ENCODE measurements at regions not wholly inside any gene's neighbourhood (a gene's known extent, or its start where the extent isn't known, plus 50 kb on each side); places are given as distances from the start of the nearest gene placed in this dataset.
A peak's percentile ranks its signal among the peaks of the same experiment; 100 is the strongest.

GRCh38 chr20:52534616-52535015, 343.0 kb upstream of the ZFP64 start:
- peaks cover 3% of the 10 kb centered on the region for H3K4me1 Mint-ChIP-seq
- peaks cover 3% of the 10 kb centered on the region for H3K9me3 Mint-ChIP-seq
- H3K27me3 Mint-ChIP-seq: peaks cover 2% of the 10 kb centered on the region
- H3K27ac Mint-ChIP-seq: no peak overlapping the region
- DNase-seq (ENCODE audit: low spot score in 2 of 2) (no peak), ATAC-seq (ENCODE audit: low read depth) (no peak)
- H3K36me3 Mint-ChIP-seq: no peaks in the 10 kb centered on the region
- H3K4me3 Mint-ChIP-seq: no peak overlapping the region

GRCh38 chr20:52533401-52533800, 341.8 kb upstream of the ZFP64 start:
- peaks cover 3% of the 10 kb centered on the region for H3K9me3 Mint-ChIP-seq
- no peak overlapping the region for H3K4me3 Mint-ChIP-seq
- DNase-seq (ENCODE audit: low spot score in 2 of 2) (no peak), ATAC-seq (ENCODE audit: low read depth) (no peak)
- H3K36me3 Mint-ChIP-seq: no peaks in the 10 kb centered on the region
- no peak overlapping the region for H3K27ac Mint-ChIP-seq
- peaks cover 2% of the 10 kb centered on the region for H3K27me3 Mint-ChIP-seq
- H3K4me1 Mint-ChIP-seq: peaks cover 3% of the 10 kb centered on the region

GRCh38 chr20:52532674-52533073, 341.1 kb upstream of the ZFP64 start:
- peaks cover 3% of the 10 kb centered on the region for H3K9me3 Mint-ChIP-seq
- H3K4me3 Mint-ChIP-seq: no peak overlapping the region
- peak; percentile 80 for ATAC-seq (ENCODE audit: low read depth)
- no peak overlapping the region for H3K27ac Mint-ChIP-seq
- H3K4me1 Mint-ChIP-seq: peaks cover 3% of the 10 kb centered on the region
- H3K27me3 Mint-ChIP-seq: peaks cover 2% of the 10 kb centered on the region
- no peak for DNase-seq (ENCODE audit: low spot score in 2 of 2)
- no peaks in the 10 kb centered on the region for H3K36me3 Mint-ChIP-seq

- peaks cover 3% of the 10 kb centered on the region for H3K4me1 Mint-ChIP-seq
- H3K4me3 Mint-ChIP-seq: no peak overlapping the region
- H3K36me3 Mint-ChIP-seq: no peaks in the 10 kb centered on the region
- H3K27ac Mint-ChIP-seq: no peak overlapping the region
- H3K9me3 Mint-ChIP-seq: peaks cover 3% of the 10 kb centered on the region
- peaks cover 2% of the 10 kb centered on the region for H3K27me3 Mint-ChIP-seq
- DNase-seq (ENCODE audit: low spot score in 2 of 2) (no peak), ATAC-seq (ENCODE audit: low read depth) (no peak)
Measured at GRCh38 chr20:52530571-52530970, 339.0 kb upstream of the ZFP64 start.

GRCh38 chr20:52529826-52530225, 338.2 kb upstream of the ZFP64 start:
- DNase-seq (ENCODE audit: low spot score in 2 of 2) (no peak), ATAC-seq (ENCODE audit: low read depth) (no peak)
- Mint-ChIP-seq H3K27me3 (peaks cover 2% of the 10 kb centered on the region), H3K4me1 (peaks cover 3% of the 10 kb centered on the region), H3K36me3 (no peaks in the 10 kb centered on the region), H3K27ac (no peak overlapping the region), H3K4me3 (no peak overlapping the region), H3K9me3 (peaks cover 3% of the 10 kb centered on the region)

GRCh38 chr20:52524861-52525260, 333.3 kb upstream of the ZFP64 start:
- Mint-ChIP-seq H3K27ac (no peak overlapping the region), H3K4me1 (no peaks in the 10 kb centered on the region), H3K4me3 (no peak overlapping the region), H3K36me3 (no peaks in the 10 kb centered on the region), H3K27me3 (no peaks in the 10 kb centered on the region), H3K9me3 (no peaks in the 10 kb centered on the region)
- DNase-seq (ENCODE audit: low spot score in 2 of 2): no peak
- no peak for ATAC-seq (ENCODE audit: low read depth)

GRCh38 chr20:52518735-52519134, 327.2 kb upstream of the ZFP64 start:
- Mint-ChIP-seq H3K4me1 (no peaks in the 10 kb centered on the region), H3K36me3 (no peaks in the 10 kb centered on the region), H3K4me3 (no peak overlapping the region), H3K9me3 (peaks cover 7% of the 10 kb centered on the region), H3K27me3 (peaks cover 3% of the 10 kb centered on the region), H3K27ac (no peak overlapping the region)
- ATAC-seq (ENCODE audit: low read depth) (no peak), DNase-seq (ENCODE audit: low spot score in 2 of 2) (no peak)

GRCh38 chr20:52515877-52516276, 324.3 kb upstream of the ZFP64 start:
- H3K4me3 Mint-ChIP-seq: no peak overlapping the region
- H3K4me1 Mint-ChIP-seq: no peaks in the 10 kb centered on the region
- DNase-seq (ENCODE audit: low spot score in 2 of 2): no peak
- H3K9me3 Mint-ChIP-seq: peaks cover 7% of the 10 kb centered on the region
- no peaks in the 10 kb centered on the region for H3K36me3 Mint-ChIP-seq
- H3K27me3 Mint-ChIP-seq: peaks cover 3% of the 10 kb centered on the region
- H3K27ac Mint-ChIP-seq: no peak overlapping the region
- no peak for ATAC-seq (ENCODE audit: low read depth)

GRCh38 chr20:52500157-52500556, 308.6 kb upstream of the ZFP64 start:
- Mint-ChIP-seq H3K27ac (no peak overlapping the region), H3K4me1 (no peaks in the 10 kb centered on the region), H3K9me3 (peaks cover 6% of the 10 kb centered on the region), H3K36me3 (no peaks in the 10 kb centered on the region), H3K4me3 (no peak overlapping the region), H3K27me3 (peaks cover 1% of the 10 kb centered on the region)
- ATAC-seq (ENCODE audit: low read depth) (no peak), DNase-seq (ENCODE audit: low spot score in 2 of 2) (no peak)

- no peaks in the 10 kb centered on the region for H3K4me1 Mint-ChIP-seq
- H3K27ac Mint-ChIP-seq: no peak overlapping the region
- DNase-seq (ENCODE audit: low spot score in 2 of 2): no peak
- no peaks in the 10 kb centered on the region for H3K36me3 Mint-ChIP-seq
- no peak for ATAC-seq (ENCODE audit: low read depth)
- peaks cover 1% of the 10 kb centered on the region for H3K27me3 Mint-ChIP-seq
- no peak overlapping the region for H3K4me3 Mint-ChIP-seq
- H3K9me3 Mint-ChIP-seq: peaks cover 3% of the 10 kb centered on the region
Measured at GRCh38 chr20:52497731-52498130, 306.2 kb upstream of the ZFP64 start.

- peaks cover 5% of the 10 kb centered on the region for H3K9me3 Mint-ChIP-seq
- H3K4me1 Mint-ChIP-seq: no peaks in the 10 kb centered on the region
- DNase-seq (ENCODE audit: low spot score in 2 of 2) (no peak), ATAC-seq (ENCODE audit: low read depth) (no peak)
- no peak overlapping the region for H3K27ac Mint-ChIP-seq
- H3K4me3 Mint-ChIP-seq: no peak overlapping the region
- H3K36me3 Mint-ChIP-seq: no peaks in the 10 kb centered on the region
- peaks cover 3% of the 10 kb centered on the region for H3K27me3 Mint-ChIP-seq
Measured at GRCh38 chr20:52496191-52496590, 304.6 kb upstream of the ZFP64 start.

GRCh38 chr20:52494244-52494643, 302.7 kb upstream of the ZFP64 start:
- Mint-ChIP-seq H3K4me1 (no peaks in the 10 kb centered on the region), H3K4me3 (no peak overlapping the region), H3K27me3 (peaks cover 10% of the 10 kb centered on the region), H3K36me3 (no peaks in the 10 kb centered on the region), H3K9me3 (peaks cover 9% of the 10 kb centered on the region), H3K27ac (no peak overlapping the region)
- ATAC-seq (ENCODE audit: low read depth) (no peak), DNase-seq (ENCODE audit: low spot score in 2 of 2) (no peak)

- no peak overlapping the region for H3K4me3 Mint-ChIP-seq
- H3K36me3 Mint-ChIP-seq: no peaks in the 10 kb centered on the region
- no peak overlapping the region for H3K27ac Mint-ChIP-seq
- peaks cover 10% of the 10 kb centered on the region for H3K27me3 Mint-ChIP-seq
- no peaks in the 10 kb centered on the region for H3K4me1 Mint-ChIP-seq
- peaks cover 9% of the 10 kb centered on the region for H3K9me3 Mint-ChIP-seq
- ATAC-seq (ENCODE audit: low read depth): no peak
- no peak for DNase-seq (ENCODE audit: low spot score in 2 of 2)
Measured at GRCh38 chr20:52493171-52493721, 301.7 kb upstream of the ZFP64 start.

- ATAC-seq (ENCODE audit: low read depth): no peak
- H3K27me3 Mint-ChIP-seq: peaks cover 11% of the 10 kb centered on the region
- DNase-seq (ENCODE audit: low spot score in 2 of 2): no peak
- no peak overlapping the region for H3K4me3 Mint-ChIP-seq
- no peaks in the 10 kb centered on the region for H3K36me3 Mint-ChIP-seq
- H3K4me1 Mint-ChIP-seq: no peaks in the 10 kb centered on the region
- H3K27ac Mint-ChIP-seq: no peak overlapping the region
- peaks cover 6% of the 10 kb centered on the region for H3K9me3 Mint-ChIP-seq
Measured at GRCh38 chr20:52490711-52491430, 299.3 kb upstream of the ZFP64 start.

- DNase-seq (ENCODE audit: low spot score in 2 of 2): no peak
- Mint-ChIP-seq H3K36me3 (no peaks in the 10 kb centered on the region), H3K4me1 (no peaks in the 10 kb centered on the region)
Measured at GRCh38 chr20:52484438-52484837, 292.9 kb upstream of the ZFP64 start.

More at GRCh38 chr20:52484438-52484837, 292.9 kb upstream of the ZFP64 start:
- Mint-ChIP-seq H3K27me3 (peaks cover 3% of the 10 kb centered on the region), H3K4me3 (no peak overlapping the region), H3K9me3 (no peaks in the 10 kb centered on the region), H3K27ac (no peak overlapping the region)
- ATAC-seq (ENCODE audit: low read depth): no peak
